ENCODE measurements at regions not wholly inside any gene's neighbourhood (a gene's known extent, or its start where the extent isn't known, plus 50 kb on each side); places are given as distances from the start of the nearest gene placed in this dataset.

DNA sequence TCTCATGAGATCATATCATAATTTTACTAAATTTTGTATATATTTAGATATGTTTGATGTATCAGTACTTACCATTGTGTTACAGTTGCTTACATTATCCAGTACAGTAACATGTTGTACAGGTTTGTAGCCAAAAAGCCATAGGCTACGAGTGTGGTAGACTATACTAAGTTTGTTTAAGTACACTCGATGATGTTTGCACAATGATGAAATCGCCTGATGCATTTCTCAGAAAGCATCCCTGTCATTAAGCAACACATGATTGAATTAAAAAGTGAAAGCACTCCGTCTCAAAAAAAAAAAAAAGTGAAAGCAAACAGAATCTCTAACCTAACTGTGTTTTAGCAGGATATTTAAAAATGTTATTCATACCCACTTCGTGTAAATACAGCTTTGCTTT is 104.9 kb upstream of the TFAP2D start:
- intact Hi-C loops (cut with DNase I): loop anchor here in 1 of 2 donors (10.0 kb wide), 1 partner anchor 484 kb away; no protein-coding TSS in a partner anchor
- H3K4me1 ChIP-seq (ENCODE audit: control insufficient read depth in 1 of 2, insufficient read depth in 2 of 2, low read length in 2 of 2): no peaks in the 10 kb centered on the region
- no peak overlapping the region for H3K27ac ChIP-seq (ENCODE audit: low read depth in 1 of 2, low read length in 2 of 2)
- H3K9me3 ChIP-seq (ENCODE audit: control insufficient read depth, low read length): peaks cover 1% of the 10 kb centered on the region
- H3K4me3 ChIP-seq (ENCODE audit: low read length in 2 of 2): no peak overlapping the region
- DNase-seq (no peak), ATAC-seq (ENCODE audit: low FRiP score) (no peak)
- H3K27me3 ChIP-seq (ENCODE audit: control insufficient read depth in 1 of 2, insufficient read depth in 2 of 2, low read length in 1 of 2): no peaks in the 10 kb centered on the region
- no peaks in the 10 kb centered on the region for H3K36me3 ChIP-seq (ENCODE audit: control insufficient read depth in 1 of 2, insufficient read depth in 2 of 2, low read length in 1 of 2)
- WGBS, 2 donors: 67 to 68% methylated on average over 5 of the region's 5 CpGs

DNA sequence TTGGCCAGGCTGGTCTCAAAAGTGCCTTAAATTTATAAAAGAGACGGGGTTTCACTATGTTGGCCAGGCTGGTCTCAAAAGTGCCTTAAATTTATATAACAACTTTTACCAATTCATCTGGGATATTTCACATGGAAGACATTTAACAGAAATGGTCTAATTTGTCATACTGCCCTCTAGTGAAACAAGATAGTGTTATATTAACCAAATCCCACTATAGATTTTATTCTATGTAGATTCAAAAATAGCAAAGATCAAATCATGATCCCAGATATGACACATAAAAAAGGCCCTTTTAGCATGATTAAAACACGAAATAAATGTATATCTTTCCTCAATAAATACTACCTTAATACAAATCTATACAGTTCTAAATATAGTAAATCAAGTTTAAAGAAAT is 102.8 kb upstream of the TFAP2D start:
- intact Hi-C loops (cut with DNase I): no loop called here
- Histone ChIP-seq H3K27me3 (ENCODE audit: control insufficient read depth in 1 of 2, insufficient read depth in 2 of 2, low read length in 1 of 2) (no peaks in the 10 kb centered on the region), H3K27ac (ENCODE audit: low read depth in 1 of 2, low read length in 2 of 2) (no peak overlapping the region), H3K4me1 (ENCODE audit: control insufficient read depth in 1 of 2, insufficient read depth in 2 of 2, low read length in 2 of 2) (no peaks in the 10 kb centered on the region), H3K4me3 (ENCODE audit: low read length in 2 of 2) (no peak overlapping the region), H3K36me3 (ENCODE audit: control insufficient read depth in 1 of 2, insufficient read depth in 2 of 2, low read length in 1 of 2) (no peaks in the 10 kb centered on the region), H3K9me3 (ENCODE audit: control insufficient read depth, low read length) (peaks cover 3% of the 10 kb centered on the region)
- ATAC-seq (ENCODE audit: low FRiP score) (no peak), DNase-seq (no peak)
- WGBS, 2 donors: 52 to 66% methylated on average over 2 of the region's 2 CpGs

- no peaks in the 10 kb centered on the region for H3K27me3 ChIP-seq (ENCODE audit: control insufficient read depth in 1 of 2, insufficient read depth in 2 of 2, low read length in 1 of 2)
- H3K36me3 ChIP-seq (ENCODE audit: control insufficient read depth in 1 of 2, insufficient read depth in 2 of 2, low read length in 1 of 2): no peaks in the 10 kb centered on the region
- H3K4me1 ChIP-seq (ENCODE audit: control insufficient read depth in 1 of 2, insufficient read depth in 2 of 2, low read length in 2 of 2): no peaks in the 10 kb centered on the region
- no peak overlapping the region for H3K27ac ChIP-seq (ENCODE audit: low read depth in 1 of 2, low read length in 2 of 2)
- no peak overlapping the region for H3K4me3 ChIP-seq (ENCODE audit: low read length in 2 of 2)
- no peaks in the 10 kb centered on the region for H3K9me3 ChIP-seq (ENCODE audit: control insufficient read depth, low read length)
- DNase-seq (no peak), ATAC-seq (ENCODE audit: low FRiP score) (no peak)
- intact Hi-C loops (cut with DNase I): no loop called here
Observed at GRCh38 chr6:50635429-50635828, 77.9 kb upstream of the TFAP2D start.

DNA sequence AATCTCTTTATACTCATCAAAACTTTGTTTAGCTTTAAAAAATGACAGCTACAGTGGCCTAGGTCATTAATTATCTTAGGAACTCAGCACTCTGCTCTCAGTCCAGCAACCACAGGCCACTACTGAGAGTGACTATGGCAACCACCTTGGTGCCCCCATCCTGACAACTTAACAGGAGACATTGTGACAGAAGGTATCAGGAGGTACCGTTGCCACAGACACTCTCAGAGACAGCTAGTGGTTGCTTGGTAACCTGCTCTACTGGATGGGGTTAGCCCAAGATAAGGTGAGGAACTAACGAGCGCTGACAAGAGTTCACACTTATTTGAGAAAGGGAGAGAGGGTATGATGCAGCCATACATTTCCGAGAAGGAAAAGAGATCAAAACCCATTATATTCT is 76.1 kb upstream of the TFAP2D start:
- intact Hi-C loops (cut with DNase I): no loop called here
- no peak for DNase-seq
- H3K27ac ChIP-seq (ENCODE audit: low read depth in 1 of 2, low read length in 2 of 2): no peak overlapping the region
- no peak for ATAC-seq (ENCODE audit: low FRiP score)
- no peaks in the 10 kb centered on the region for H3K27me3 ChIP-seq (ENCODE audit: control insufficient read depth in 1 of 2, insufficient read depth in 2 of 2, low read length in 1 of 2)
- H3K9me3 ChIP-seq (ENCODE audit: control insufficient read depth, low read length): no peaks in the 10 kb centered on the region
- 28 to 35% methylated on average over 4 of the region's 4 CpGs for WGBS, 2 donors
- H3K36me3 ChIP-seq (ENCODE audit: control insufficient read depth in 1 of 2, insufficient read depth in 2 of 2, low read length in 1 of 2): no peaks in the 10 kb centered on the region
- H3K4me3 ChIP-seq (ENCODE audit: low read length in 2 of 2): no peak overlapping the region
- no peaks in the 10 kb centered on the region for H3K4me1 ChIP-seq (ENCODE audit: control insufficient read depth in 1 of 2, insufficient read depth in 2 of 2, low read length in 2 of 2)

- no peak overlapping the region for H3K27ac ChIP-seq (ENCODE audit: low read depth in 1 of 2, low read length in 2 of 2)
- intact Hi-C loops (cut with DNase I): no loop called here
- no peak for DNase-seq
- no peaks in the 10 kb centered on the region for H3K36me3 ChIP-seq (ENCODE audit: control insufficient read depth in 1 of 2, insufficient read depth in 2 of 2, low read length in 1 of 2)
- ATAC-seq (ENCODE audit: low FRiP score): no peak
- H3K4me1 ChIP-seq (ENCODE audit: control insufficient read depth in 1 of 2, insufficient read depth in 2 of 2, low read length in 2 of 2): no peaks in the 10 kb centered on the region
- no peak overlapping the region for H3K4me3 ChIP-seq (ENCODE audit: low read length in 2 of 2)
- WGBS, 2 donors: 84 to 90% methylated on average over 2 of the region's 2 CpGs
- H3K27me3 ChIP-seq (ENCODE audit: control insufficient read depth in 1 of 2, insufficient read depth in 2 of 2, low read length in 1 of 2): no peaks in the 10 kb centered on the region
- H3K9me3 ChIP-seq (ENCODE audit: control insufficient read depth, low read length): no peaks in the 10 kb centered on the region
Observed at GRCh38 chr6:50649086-50649485, 64.2 kb upstream of the TFAP2D start.

GRCh38 chr6:50653253-50653652 is 60.1 kb upstream of the TFAP2D start:
- no peak overlapping the region for H3K27ac ChIP-seq (ENCODE audit: low read depth in 1 of 2, low read length in 2 of 2)
- no peaks in the 10 kb centered on the region for H3K36me3 ChIP-seq (ENCODE audit: control insufficient read depth in 1 of 2, insufficient read depth in 2 of 2, low read length in 1 of 2)
- H3K4me3 ChIP-seq (ENCODE audit: low read length in 2 of 2): no peak overlapping the region
- no peak for ATAC-seq (ENCODE audit: low FRiP score)
- no peaks in the 10 kb centered on the region for H3K9me3 ChIP-seq (ENCODE audit: control insufficient read depth, low read length)
- H3K4me1 ChIP-seq (ENCODE audit: control insufficient read depth in 1 of 2, insufficient read depth in 2 of 2, low read length in 2 of 2): no peaks in the 10 kb centered on the region
- H3K27me3 ChIP-seq (ENCODE audit: control insufficient read depth in 1 of 2, insufficient read depth in 2 of 2, low read length in 1 of 2): no peaks in the 10 kb centered on the region
- WGBS, 2 donors: 60 to 63% methylated on average over 3 of the region's 3 CpGs
- intact Hi-C loops (cut with DNase I): no loop called here
- DNase-seq: no peak

GRCh38 chr6:50654155-50654554 is 59.2 kb upstream of the TFAP2D start:
- Histone ChIP-seq H3K9me3 (ENCODE audit: control insufficient read depth, low read length) (no peaks in the 10 kb centered on the region), H3K27ac (ENCODE audit: low read depth in 1 of 2, low read length in 2 of 2) (no peak overlapping the region), H3K36me3 (ENCODE audit: control insufficient read depth in 1 of 2, insufficient read depth in 2 of 2, low read length in 1 of 2) (no peaks in the 10 kb centered on the region), H3K4me1 (ENCODE audit: control insufficient read depth in 1 of 2, insufficient read depth in 2 of 2, low read length in 2 of 2) (no peaks in the 10 kb centered on the region), H3K4me3 (ENCODE audit: low read length in 2 of 2) (no peak overlapping the region), H3K27me3 (ENCODE audit: control insufficient read depth in 1 of 2, insufficient read depth in 2 of 2, low read length in 1 of 2) (no peaks in the 10 kb centered on the region)
- 67 to 72% methylated on average over 2 of the region's 2 CpGs for WGBS, 2 donors
- no peak for DNase-seq
- no peak for ATAC-seq (ENCODE audit: low FRiP score)
- intact Hi-C loops (cut with DNase I): no loop called here

DNA sequence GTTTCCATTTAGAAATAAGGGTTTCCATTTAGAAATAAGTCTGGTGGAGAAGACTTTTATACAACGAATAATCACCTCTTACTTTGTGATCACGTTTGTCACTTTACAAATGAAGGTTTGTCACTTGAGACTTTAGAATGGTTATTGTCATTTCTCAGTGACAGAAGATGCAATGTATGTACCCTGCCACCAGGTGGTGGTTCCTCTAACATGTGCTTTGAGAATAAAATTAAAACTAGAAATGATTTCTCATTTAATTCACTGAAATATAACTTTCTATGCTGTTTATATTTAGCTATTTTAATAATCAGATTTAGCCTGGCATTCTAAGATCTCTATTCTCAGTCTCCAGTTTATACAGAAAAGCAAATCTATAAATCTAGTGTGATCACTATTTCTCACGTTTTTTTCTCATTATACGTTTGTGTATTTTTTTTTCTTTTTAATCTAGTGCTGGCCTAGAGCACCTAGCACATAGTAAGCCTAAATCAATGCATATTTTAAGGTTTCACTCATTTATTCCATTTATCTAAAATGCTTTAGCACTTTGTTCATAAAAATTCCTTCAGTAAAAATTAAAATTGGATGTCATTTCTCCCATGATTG is 57.4 kb upstream of the TFAP2D start:
- Histone ChIP-seq H3K36me3 (ENCODE audit: control insufficient read depth in 1 of 2, insufficient read depth in 2 of 2, low read length in 1 of 2) (no peaks in the 10 kb centered on the region), H3K9me3 (ENCODE audit: control insufficient read depth, low read length) (no peaks in the 10 kb centered on the region), H3K27ac (ENCODE audit: low read depth in 1 of 2, low read length in 2 of 2) (no peak overlapping the region), H3K4me1 (ENCODE audit: control insufficient read depth in 1 of 2, insufficient read depth in 2 of 2, low read length in 2 of 2) (no peaks in the 10 kb centered on the region), H3K27me3 (ENCODE audit: control insufficient read depth in 1 of 2, insufficient read depth in 2 of 2, low read length in 1 of 2) (no peaks in the 10 kb centered on the region), H3K4me3 (ENCODE audit: low read length in 2 of 2) (no peak overlapping the region)
- ATAC-seq (ENCODE audit: low FRiP score) (no peak), DNase-seq (no peak)
- intact Hi-C loops (cut with DNase I): no loop called here
- 30 to 31% methylated on average over 4 of the region's 4 CpGs for WGBS, 2 donors

GRCh38 chr6:50657513-50657912 is 55.8 kb upstream of the TFAP2D start:
- Histone ChIP-seq H3K4me3 (ENCODE audit: low read length in 2 of 2) (no peak overlapping the region), H3K36me3 (ENCODE audit: control insufficient read depth in 1 of 2, insufficient read depth in 2 of 2, low read length in 1 of 2) (no peaks in the 10 kb centered on the region), H3K27me3 (ENCODE audit: control insufficient read depth in 1 of 2, insufficient read depth in 2 of 2, low read length in 1 of 2) (no peaks in the 10 kb centered on the region), H3K4me1 (ENCODE audit: control insufficient read depth in 1 of 2, insufficient read depth in 2 of 2, low read length in 2 of 2) (no peaks in the 10 kb centered on the region), H3K9me3 (ENCODE audit: control insufficient read depth, low read length) (no peaks in the 10 kb centered on the region), H3K27ac (ENCODE audit: low read depth in 1 of 2, low read length in 2 of 2) (no peak overlapping the region)
- WGBS, 2 donors: 36 to 45% methylated on average over 1 of the region's 1 CpG
- intact Hi-C loops (cut with DNase I): no loop called here
- ATAC-seq (ENCODE audit: low FRiP score) (no peak), DNase-seq (no peak)
